ENCODE measurements at regions not wholly inside any gene's neighbourhood (a gene's known extent, or its start where the extent isn't known, plus 50 kb on each side); places are given as distances from the start of the nearest gene placed in this dataset.

DNA sequence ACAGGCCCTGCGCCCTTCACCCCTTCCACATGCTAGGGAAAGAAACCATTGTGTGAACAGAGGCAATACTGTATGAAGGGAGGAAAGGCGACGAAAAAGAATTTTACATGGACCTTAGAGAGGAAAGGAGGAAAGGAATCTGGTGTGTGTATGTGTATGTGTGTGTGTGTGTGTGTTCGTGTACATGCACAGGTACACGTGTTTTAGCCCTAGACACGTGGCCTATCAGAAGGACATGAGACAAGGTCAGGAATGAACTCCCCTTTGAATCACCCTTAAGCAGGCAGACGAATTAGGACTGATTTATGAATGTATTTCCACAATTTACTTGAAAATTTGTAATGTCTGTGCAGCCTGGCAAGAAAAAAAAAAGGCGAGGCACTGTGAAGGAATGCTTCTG, 276.0 kb downstream of the ZNF516 start:
- H2AFZ ChIP-seq (ENCODE audit: low read length): no peak overlapping the region
- no peaks in the 10 kb centered on the region for H3K27me3 ChIP-seq (ENCODE audit: control insufficient read depth, insufficient read depth, low read length)
- no peaks in the 10 kb centered on the region for H3K9me3 ChIP-seq (ENCODE audit: control insufficient read depth, insufficient read depth, low read depth, low read length)
- H3K4me2 ChIP-seq (ENCODE audit: extremely low read depth, insufficient read depth, low read length): no peak overlapping the region
- H3K27ac ChIP-seq (ENCODE audit: insufficient read depth, low read length): no peak overlapping the region
- no peak for DNase-seq (ENCODE audit: low read depth in 2 of 2)
- no peaks in the 10 kb centered on the region for H3K79me2 ChIP-seq (ENCODE audit: control insufficient read depth, insufficient read depth, low read length)
- no peak overlapping the region for H3K9ac ChIP-seq (ENCODE audit: insufficient read depth, low read length)
- no peaks in the 10 kb centered on the region for H4K20me1 ChIP-seq (ENCODE audit: control insufficient read depth, extremely low read depth, insufficient read depth, low read length)
- H3K4me3 ChIP-seq (replicated peaks in 1 of 4; ENCODE audit: control extremely low read depth in 1 of 4, insufficient read depth in 1 of 4, low read depth in 3 of 4, low read length in 4 of 4): no peak overlapping the region
- TF ChIP-seq, protein P1, sequence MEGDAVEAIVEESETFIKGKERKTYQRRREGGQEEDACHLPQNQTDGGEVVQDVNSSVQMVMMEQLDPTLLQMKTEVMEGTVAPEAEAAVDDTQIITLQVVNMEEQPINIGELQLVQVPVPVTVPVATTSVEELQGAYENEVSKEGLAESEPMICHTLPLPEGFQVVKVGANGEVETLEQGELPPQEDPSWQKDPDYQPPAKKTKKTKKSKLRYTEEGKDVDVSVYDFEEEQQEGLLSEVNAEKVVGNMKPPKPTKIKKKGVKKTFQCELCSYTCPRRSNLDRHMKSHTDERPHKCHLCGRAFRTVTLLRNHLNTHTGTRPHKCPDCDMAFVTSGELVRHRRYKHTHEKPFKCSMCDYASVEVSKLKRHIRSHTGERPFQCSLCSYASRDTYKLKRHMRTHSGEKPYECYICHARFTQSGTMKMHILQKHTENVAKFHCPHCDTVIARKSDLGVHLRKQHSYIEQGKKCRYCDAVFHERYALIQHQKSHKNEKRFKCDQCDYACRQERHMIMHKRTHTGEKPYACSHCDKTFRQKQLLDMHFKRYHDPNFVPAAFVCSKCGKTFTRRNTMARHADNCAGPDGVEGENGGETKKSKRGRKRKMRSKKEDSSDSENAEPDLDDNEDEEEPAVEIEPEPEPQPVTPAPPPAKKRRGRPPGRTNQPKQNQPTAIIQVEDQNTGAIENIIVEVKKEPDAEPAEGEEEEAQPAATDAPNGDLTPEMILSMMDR (conservative IDR thresholded peaks at IDR 0.05 in 1 of 2, IDR thresholded peaks at IDR 0.05 in 1 of 2; ENCODE audit: low read depth in 1 of 2, low read length in 2 of 2): no peak
- TF ChIP-seq EZH2 (IDR thresholded peaks at IDR 0.05; ENCODE audit: low read length, missing control alignments): no peak
- H3K36me3 ChIP-seq (ENCODE audit: control insufficient read depth, insufficient read depth, low read length): no peaks in the 10 kb centered on the region
- no peaks in the 10 kb centered on the region for H3K4me1 ChIP-seq (ENCODE audit: control insufficient read depth, extremely low read depth, insufficient read depth, low read length)

DNA sequence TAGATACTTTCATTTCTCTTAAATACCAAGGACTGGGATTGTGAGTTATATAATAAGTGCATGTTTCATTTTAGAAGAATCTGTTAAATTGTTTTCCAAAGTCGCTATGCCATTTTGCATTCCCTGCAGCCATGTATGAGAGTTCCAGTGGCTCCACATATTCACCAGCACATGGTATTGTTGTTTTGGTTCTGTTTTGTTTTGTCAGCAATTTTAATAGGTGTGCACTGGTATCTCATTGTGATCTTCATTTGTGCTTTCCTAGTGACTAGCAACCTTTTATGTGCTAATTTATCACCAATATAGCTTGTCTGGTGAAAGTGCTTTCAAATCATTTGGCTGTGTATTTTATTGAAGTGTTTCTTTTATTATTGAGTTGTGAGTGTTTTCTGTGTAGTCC, 278.9 kb downstream of the ZNF516 start:
- Histone ChIP-seq H3K9ac (ENCODE audit: insufficient read depth, low read length) (no peak overlapping the region), H3K27me3 (ENCODE audit: control insufficient read depth, insufficient read depth, low read length) (no peaks in the 10 kb centered on the region), H3K4me2 (ENCODE audit: extremely low read depth, insufficient read depth, low read length) (no peak overlapping the region), H2AFZ (ENCODE audit: low read length) (no peak overlapping the region), H3K9me3 (ENCODE audit: control insufficient read depth, insufficient read depth, low read depth, low read length) (no peaks in the 10 kb centered on the region), H3K27ac (ENCODE audit: insufficient read depth, low read length) (no peak overlapping the region), H3K4me3 (replicated peaks in 1 of 4; ENCODE audit: control extremely low read depth in 1 of 4, insufficient read depth in 1 of 4, low read depth in 3 of 4, low read length in 4 of 4) (no peak overlapping the region), H3K79me2 (ENCODE audit: control insufficient read depth, insufficient read depth, low read length) (no peaks in the 10 kb centered on the region), H4K20me1 (ENCODE audit: control insufficient read depth, extremely low read depth, insufficient read depth, low read length) (no peaks in the 10 kb centered on the region), H3K36me3 (ENCODE audit: control insufficient read depth, insufficient read depth, low read length) (no peaks in the 10 kb centered on the region), H3K4me1 (ENCODE audit: control insufficient read depth, extremely low read depth, insufficient read depth, low read length) (no peaks in the 10 kb centered on the region)
- TF ChIP-seq EZH2 (IDR thresholded peaks at IDR 0.05; ENCODE audit: low read length, missing control alignments): no peak
- TF ChIP-seq, protein P1 (conservative IDR thresholded peaks at IDR 0.05 in 1 of 2, IDR thresholded peaks at IDR 0.05 in 1 of 2; ENCODE audit: low read depth in 1 of 2, low read length in 2 of 2): no peak
- no peak for DNase-seq (ENCODE audit: low read depth in 2 of 2)

- no peaks in the 10 kb centered on the region for H3K36me3 ChIP-seq (ENCODE audit: control insufficient read depth, insufficient read depth, low read length)
Measured at GRCh38 chr18:76213991-76214390, 281.1 kb downstream of the ZNF516 start.

More at GRCh38 chr18:76213991-76214390, 281.1 kb downstream of the ZNF516 start:
- no peak for DNase-seq (ENCODE audit: low read depth in 2 of 2)
- Histone ChIP-seq H3K9me3 (ENCODE audit: control insufficient read depth, insufficient read depth, low read depth, low read length) (no peaks in the 10 kb centered on the region), H4K20me1 (ENCODE audit: control insufficient read depth, extremely low read depth, insufficient read depth, low read length) (no peaks in the 10 kb centered on the region), H3K27ac (ENCODE audit: insufficient read depth, low read length) (no peak overlapping the region), H3K4me1 (ENCODE audit: control insufficient read depth, extremely low read depth, insufficient read depth, low read length) (no peaks in the 10 kb centered on the region), H3K27me3 (ENCODE audit: control insufficient read depth, insufficient read depth, low read length) (no peaks in the 10 kb centered on the region), H3K9ac (ENCODE audit: insufficient read depth, low read length) (no peak overlapping the region), H3K4me2 (ENCODE audit: extremely low read depth, insufficient read depth, low read length) (no peak overlapping the region), H3K4me3 (replicated peaks in 1 of 4; ENCODE audit: control extremely low read depth in 1 of 4, insufficient read depth in 1 of 4, low read depth in 3 of 4, low read length in 4 of 4) (no peak overlapping the region), H2AFZ (ENCODE audit: low read length) (no peak overlapping the region), H3K79me2 (ENCODE audit: control insufficient read depth, insufficient read depth, low read length) (no peaks in the 10 kb centered on the region)
- TF ChIP-seq, protein P1 (conservative IDR thresholded peaks at IDR 0.05 in 1 of 2, IDR thresholded peaks at IDR 0.05 in 1 of 2; ENCODE audit: low read depth in 1 of 2, low read length in 2 of 2): no peak
- no peak for TF ChIP-seq EZH2 (IDR thresholded peaks at IDR 0.05; ENCODE audit: low read length, missing control alignments)

All from fibroblast of lung (primary cell).